CD8-positive, alpha-beta memory T cell (primary cell): ENCODE measurements at regions not wholly inside any gene's neighbourhood (a gene's known extent, or its start where the extent isn't known, plus 50 kb on each side); places are given as distances from the start of the nearest gene placed in this dataset.

Experiments used
- CTCF ChIA-PET: fragments of 350-600 bp; sonication (Branson Sonifier 250); formaldehyde crosslinking; loops from one replicate; lab custom pipeline; 2021; ENCODE audit warnings: antibody characterized with exemption; lab: Charles Lee
- POLR2A ChIA-PET: fragments of 350-600 bp; sonication (Branson Sonifier 250); formaldehyde crosslinking; loops from one replicate; lab custom pipeline; 2021; ENCODE audit warnings: antibody characterized with exemption; lab: Charles Lee
- DNase-seq, 5 donors: peaks; one replicate each; pipeline versions ENCODE4 v3.0.0 to v3.0.0-alpha.2; 2020 to 2022; ENCODE audit warnings: mixed read lengths in 1 of 5
- H3K27ac ChIP-seq: one replicate; pipeline ENCODE4 v1.7.0; 2013; ENCODE audit warnings: low read depth, mild to moderate bottlenecking, low read length, moderate library complexity
- H3K27me3 ChIP-seq: 2 replicates; pipeline ENCODE4 v1.7.0; 2013; ENCODE audit warnings: low read length, mild to moderate bottlenecking; ENCODE audit not compliant: insufficient read depth, poor library complexity, severe bottlenecking
- H3K36me3 ChIP-seq: 2 replicates; pipeline ENCODE4 v1.7.0; 2013; ENCODE audit warnings: mild to moderate bottlenecking, low read length, moderate library complexity; ENCODE audit not compliant: insufficient read depth
- H3K4me1 ChIP-seq: 2 replicates; pipeline ENCODE4 v1.7.0; 2013; ENCODE audit warnings: mild to moderate bottlenecking, low read length, moderate library complexity; ENCODE audit not compliant: insufficient read depth
- H3K4me3 ChIP-seq: 2 replicates; pipeline ENCODE4 v1.7.0; 2013; ENCODE audit warnings: mild to moderate bottlenecking, low read length
- H3K9me3 ChIP-seq: 2 replicates; pipeline ENCODE4 v1.7.0; 2013; ENCODE audit warnings: mild to moderate bottlenecking, low read length
- H3K27ac Mint-ChIP-seq, 8 donors: one replicate each; pipeline ENCODE4 v1.8.0; 2020 to 2021; ENCODE audit warnings: mixed read lengths in 8 of 8, mild to moderate bottlenecking in 6 of 8, inconsistent platforms in 3 of 8, moderate library complexity in 3 of 8
- H3K27me3 Mint-ChIP-seq, 2 donors: one replicate each; pipeline ENCODE4 v1.8.0; 2020 to 2021; ENCODE audit warnings: mixed read lengths in 2 of 2, mild to moderate bottlenecking in 1 of 2, moderate library complexity in 1 of 2
- H3K36me3 Mint-ChIP-seq, 3 donors: one replicate each; pipeline ENCODE4 v1.8.0; 2020 to 2021; ENCODE audit warnings: mixed read lengths in 3 of 3, inconsistent platforms in 1 of 3, mild to moderate bottlenecking in 1 of 3
- H3K4me1 Mint-ChIP-seq, 3 donors: one replicate each; pipeline ENCODE4 v1.8.0; 2020 to 2021; ENCODE audit warnings: mixed read lengths in 3 of 3, inconsistent platforms in 1 of 3, mild to moderate bottlenecking in 1 of 3
- H3K4me3 Mint-ChIP-seq, 7 donors: one replicate each; pipeline ENCODE4 v1.8.0; 2020 to 2021; ENCODE audit warnings: mixed read lengths in 7 of 7, mild to moderate bottlenecking in 6 of 7, moderate library complexity in 4 of 7, inconsistent platforms in 2 of 7
- H3K9me3 Mint-ChIP-seq, 5 donors: one replicate each; pipeline ENCODE4 v1.8.0; 2020 to 2022; ENCODE audit warnings: mixed read lengths in 5 of 5, mild to moderate bottlenecking in 3 of 5, moderate library complexity in 2 of 5, inconsistent platforms in 1 of 5

- no peak overlapping the region for H3K27ac Mint-ChIP-seq
- DNase-seq, result no peak
Observed at GRCh38 chr14:76274324-76274723, 101.6 kb upstream of the ESRRB start.

GRCh38 chr14:76277586-76278130 is 98.3 kb upstream of the ESRRB start:
- DNase-seq, result no peak
- ChIA-PET POLR2A (no interaction called here), CTCF (no interaction called here)
- peaks cover 3 to 9% (median 4%) of the 10 kb centered on the region in 5 donors for H3K9me3 Mint-ChIP-seq
- H3K27ac ChIP-seq, result no peak overlapping the region
- peaks cover 7 to 27% of the 10 kb centered on the region in 2 donors for H3K27me3 Mint-ChIP-seq
- H3K27me3 ChIP-seq, result no peaks in the 10 kb centered on the region
- H3K4me3 ChIP-seq, result no peak overlapping the region
- no peak overlapping the region for H3K4me3 Mint-ChIP-seq
- H3K36me3 ChIP-seq, result no peaks in the 10 kb centered on the region
- no peaks in the 10 kb centered on the region for H3K9me3 ChIP-seq
- no peak overlapping the region for H3K27ac Mint-ChIP-seq
- no peaks in the 10 kb centered on the region for H3K4me1 Mint-ChIP-seq
- H3K4me1 ChIP-seq, result no peaks in the 10 kb centered on the region
- peaks cover 0 to 3% (median 0%) of the 10 kb centered on the region in 3 donors for H3K36me3 Mint-ChIP-seq

More at GRCh38 chr14:76274324-76274723, 101.6 kb upstream of the ESRRB start:
- H3K27me3 ChIP-seq, result no peaks in the 10 kb centered on the region
- no peak overlapping the region for H3K27ac ChIP-seq
- ChIA-PET POLR2A (no interaction called here), CTCF (no interaction called here)
- no peaks in the 10 kb centered on the region for H3K9me3 Mint-ChIP-seq
- H3K36me3 ChIP-seq, result no peaks in the 10 kb centered on the region
- H3K36me3 Mint-ChIP-seq, result peaks cover 0 to 3% (median 0%) of the 10 kb centered on the region in 3 donors
- H3K4me1 ChIP-seq, result no peaks in the 10 kb centered on the region
- H3K27me3 Mint-ChIP-seq, result peaks cover 8 to 37% of the 10 kb centered on the region in 2 donors
- H3K9me3 ChIP-seq, result no peaks in the 10 kb centered on the region
- H3K4me3 ChIP-seq, result no peak overlapping the region
- no peak overlapping the region for H3K4me3 Mint-ChIP-seq
- no peaks in the 10 kb centered on the region for H3K4me1 Mint-ChIP-seq

GRCh38 chr14:76280221-76280620 is 95.7 kb upstream of the ESRRB start:
- no peak overlapping the region for H3K4me3 ChIP-seq
- Mint-ChIP-seq H3K36me3 (peaks cover 0 to 6% (median 0%) of the 10 kb centered on the region in 3 donors), H3K27me3 (peaks cover 8 to 30% of the 10 kb centered on the region in 2 donors), H3K27ac (no peak overlapping the region), H3K4me1 (no peaks in the 10 kb centered on the region), H3K9me3 (peaks cover 3 to 9% (median 4%) of the 10 kb centered on the region in 5 donors), H3K4me3 (no peak overlapping the region)
- no peaks in the 10 kb centered on the region for H3K9me3 ChIP-seq
- ChIA-PET POLR2A (no interaction called here), CTCF (no interaction called here)
- no peak overlapping the region for H3K27ac ChIP-seq
- H3K4me1 ChIP-seq, result no peaks in the 10 kb centered on the region
- DNase-seq, result no peak
- H3K27me3 ChIP-seq, result no peaks in the 10 kb centered on the region
- H3K36me3 ChIP-seq, result no peaks in the 10 kb centered on the region

- peaks cover 10 to 25% of the 10 kb centered on the region in 2 donors for H3K27me3 Mint-ChIP-seq
- H3K4me1 Mint-ChIP-seq, result no peaks in the 10 kb centered on the region
- no peak overlapping the region for H3K4me3 Mint-ChIP-seq
- H3K27ac Mint-ChIP-seq, result no peak overlapping the region
- no peaks in the 10 kb centered on the region for H3K36me3 ChIP-seq
- no peaks in the 10 kb centered on the region for H3K9me3 ChIP-seq
- POLR2A ChIA-PET, result no interaction called here
- no peak for DNase-seq
- H3K36me3 Mint-ChIP-seq, result peaks cover 0 to 6% (median 0%) of the 10 kb centered on the region in 3 donors
- no peak overlapping the region for H3K27ac ChIP-seq
- H3K27me3 ChIP-seq, result no peaks in the 10 kb centered on the region
- CTCF ChIA-PET, result no interaction called here
- peaks cover 3 to 9% (median 4%) of the 10 kb centered on the region in 5 donors for H3K9me3 Mint-ChIP-seq
- no peaks in the 10 kb centered on the region for H3K4me1 ChIP-seq
- H3K4me3 ChIP-seq, result no peak overlapping the region
Observed at GRCh38 chr14:76282581-76282980, 93.4 kb upstream of the ESRRB start.

- Mint-ChIP-seq H3K27me3 (peaks cover 5 to 14% of the 10 kb centered on the region in 2 donors), H3K4me1 (no peaks in the 10 kb centered on the region), H3K4me3 (no peak overlapping the region), H3K36me3 (peaks cover 0 to 3% (median 0%) of the 10 kb centered on the region in 3 donors), H3K9me3 (no peaks in the 10 kb centered on the region), H3K27ac (no peak overlapping the region)
- no peaks in the 10 kb centered on the region for H3K4me1 ChIP-seq
- DNase-seq, result no peak
- CTCF ChIA-PET, result no interaction called here
- H3K27me3 ChIP-seq, result no peaks in the 10 kb centered on the region
- H3K27ac ChIP-seq, result no peak overlapping the region
- H3K4me3 ChIP-seq, result no peak overlapping the region
- H3K9me3 ChIP-seq, result no peaks in the 10 kb centered on the region
- H3K36me3 ChIP-seq, result no peaks in the 10 kb centered on the region
- POLR2A ChIA-PET, result no interaction called here
Observed at GRCh38 chr14:76287063-76287462, 88.9 kb upstream of the ESRRB start.

GRCh38 chr14:76289276-76289675 is 86.7 kb upstream of the ESRRB start:
- H3K27me3 Mint-ChIP-seq, result peaks cover 7 to 18% of the 10 kb centered on the region in 2 donors
- Histone ChIP-seq H3K36me3 (no peaks in the 10 kb centered on the region), H3K27me3 (no peaks in the 10 kb centered on the region), H3K9me3 (no peaks in the 10 kb centered on the region), H3K4me1 (no peaks in the 10 kb centered on the region), H3K4me3 (no peak overlapping the region), H3K27ac (no peak overlapping the region)
- no peaks in the 10 kb centered on the region for H3K36me3 Mint-ChIP-seq
- no peak for DNase-seq
- ChIA-PET CTCF (no interaction called here), POLR2A (no interaction called here)
- no peak overlapping the region for H3K27ac Mint-ChIP-seq
- no peaks in the 10 kb centered on the region for H3K4me1 Mint-ChIP-seq
- no peak overlapping the region for H3K4me3 Mint-ChIP-seq
- H3K9me3 Mint-ChIP-seq, result no peaks in the 10 kb centered on the region

- no peak for DNase-seq
- no peaks in the 10 kb centered on the region for H3K9me3 ChIP-seq
- no peak overlapping the region for H3K4me3 Mint-ChIP-seq
- peaks cover 0 to 2% (median 0%) of the 10 kb centered on the region in 5 donors for H3K9me3 Mint-ChIP-seq
- H3K4me3 ChIP-seq, result no peak overlapping the region
- no peak overlapping the region for H3K27ac ChIP-seq
- no peaks in the 10 kb centered on the region for H3K4me1 Mint-ChIP-seq
- no peak overlapping the region for H3K27ac Mint-ChIP-seq
- no peaks in the 10 kb centered on the region for H3K36me3 ChIP-seq
- POLR2A ChIA-PET, result no interaction called here
- H3K27me3 Mint-ChIP-seq, result peaks cover 6 to 28% of the 10 kb centered on the region in 2 donors
- H3K4me1 ChIP-seq, result no peaks in the 10 kb centered on the region
- no peaks in the 10 kb centered on the region for H3K36me3 Mint-ChIP-seq
- H3K27me3 ChIP-seq, result no peaks in the 10 kb centered on the region
- CTCF ChIA-PET, result no interaction called here
Observed at GRCh38 chr14:76292561-76292960, 83.4 kb upstream of the ESRRB start.

GRCh38 chr14:76293221-76293620 is 82.7 kb upstream of the ESRRB start:
- Mint-ChIP-seq H3K4me3 (no peak overlapping the region), H3K4me1 (no peaks in the 10 kb centered on the region), H3K27me3 (peaks cover 6 to 28% of the 10 kb centered on the region in 2 donors), H3K27ac (no peak overlapping the region), H3K36me3 (no peaks in the 10 kb centered on the region), H3K9me3 (peaks cover 0 to 2% (median 0%) of the 10 kb centered on the region in 5 donors)
- DNase-seq, result no peak
- Histone ChIP-seq H3K9me3 (no peaks in the 10 kb centered on the region), H3K4me1 (no peaks in the 10 kb centered on the region), H3K27ac (no peak overlapping the region), H3K36me3 (no peaks in the 10 kb centered on the region), H3K4me3 (no peak overlapping the region), H3K27me3 (no peaks in the 10 kb centered on the region)
- CTCF ChIA-PET, result no interaction called here
- POLR2A ChIA-PET, result no interaction called here
